ENCODE measurements at regions not wholly inside any gene's neighbourhood (a gene's known extent, or its start where the extent isn't known, plus 50 kb on each side); places are given as distances from the start of the nearest gene placed in this dataset.

DNA sequence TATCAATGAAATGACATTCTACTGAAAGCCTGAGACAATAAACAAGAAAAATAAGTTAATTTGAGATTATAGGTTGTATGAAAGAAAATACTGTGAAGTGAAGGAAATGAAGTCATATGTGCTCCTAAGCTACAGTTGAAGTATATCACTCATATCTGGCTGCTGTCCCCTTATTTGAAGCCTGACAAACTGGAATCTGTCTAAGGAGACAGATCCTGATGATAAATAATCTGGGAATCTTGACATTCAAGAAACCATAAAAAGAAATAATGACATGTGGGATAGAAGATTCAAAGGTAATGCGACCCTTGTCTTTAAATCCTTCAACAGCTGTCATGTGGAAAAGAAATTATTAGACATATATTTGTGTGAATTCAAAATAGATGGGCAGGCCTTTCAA is 424.5 kb upstream of the LMCD1 start:
- no peak for TF ChIP-seq CTCF (IDR thresholded peaks at IDR 0.05; ENCODE audit: borderline replicate concordance, extremely low read depth, insufficient read depth)
- H3K4me3 ChIP-seq (ENCODE audit: low read length in 3 of 3): no peak overlapping the region
- H3K4me1 ChIP-seq (ENCODE audit: control insufficient read depth in 2 of 3, insufficient read depth in 2 of 3, low read depth in 1 of 3, low read length in 3 of 3): no peaks in the 10 kb centered on the region
- H3K27ac ChIP-seq (ENCODE audit: low read depth in 2 of 2, low read length in 2 of 2): no peak overlapping the region
- H3K27me3 ChIP-seq (ENCODE audit: control insufficient read depth, insufficient read depth, low read length): no peaks in the 10 kb centered on the region
- no peak for FAIRE-seq
- no peaks in the 10 kb centered on the region for H3K36me3 ChIP-seq (ENCODE audit: control insufficient read depth in 2 of 3, insufficient read depth in 3 of 3, low read length in 3 of 3)
- no peaks in the 10 kb centered on the region for H3K9me3 ChIP-seq (ENCODE audit: control insufficient read depth in 2 of 3, insufficient read depth in 1 of 3, low read length in 3 of 3)
- H3K9ac ChIP-seq (ENCODE audit: low read length in 3 of 3): no peak overlapping the region
- intact Hi-C loops (cut with DNase I): no loop called here
- no peak for DNase-seq

- no peak for FAIRE-seq
Observed at GRCh38 chr3:8080464-8080863, 421.2 kb upstream of the LMCD1 start.

GRCh38 chr3:8085498-8085897 is 416.1 kb upstream of the LMCD1 start:
- Histone ChIP-seq H3K4me3 (ENCODE audit: low read length in 3 of 3) (no peak overlapping the region), H3K27ac (ENCODE audit: low read depth in 2 of 2, low read length in 2 of 2) (no peak overlapping the region), H3K9me3 (ENCODE audit: control insufficient read depth in 2 of 3, insufficient read depth in 1 of 3, low read length in 3 of 3) (no peaks in the 10 kb centered on the region), H3K4me1 (ENCODE audit: control insufficient read depth in 2 of 3, insufficient read depth in 2 of 3, low read depth in 1 of 3, low read length in 3 of 3) (no peaks in the 10 kb centered on the region), H3K36me3 (ENCODE audit: control insufficient read depth in 2 of 3, insufficient read depth in 3 of 3, low read length in 3 of 3) (no peaks in the 10 kb centered on the region), H3K27me3 (ENCODE audit: control insufficient read depth, insufficient read depth, low read length) (no peaks in the 10 kb centered on the region), H3K9ac (ENCODE audit: low read length in 3 of 3) (no peak overlapping the region)
- DNase-seq: no peak
- no peak for FAIRE-seq
- TF ChIP-seq CTCF (IDR thresholded peaks at IDR 0.05; ENCODE audit: borderline replicate concordance, extremely low read depth, insufficient read depth): no peak
- intact Hi-C loops (cut with DNase I): no loop called here

More at GRCh38 chr3:8080464-8080863, 421.2 kb upstream of the LMCD1 start:
- H3K27me3 ChIP-seq (ENCODE audit: control insufficient read depth, insufficient read depth, low read length): no peaks in the 10 kb centered on the region
- H3K9ac ChIP-seq (ENCODE audit: low read length in 3 of 3): no peak overlapping the region
- no peaks in the 10 kb centered on the region for H3K9me3 ChIP-seq (ENCODE audit: control insufficient read depth in 2 of 3, insufficient read depth in 1 of 3, low read length in 3 of 3)
- no peaks in the 10 kb centered on the region for H3K36me3 ChIP-seq (ENCODE audit: control insufficient read depth in 2 of 3, insufficient read depth in 3 of 3, low read length in 3 of 3)
- H3K4me3 ChIP-seq (ENCODE audit: low read length in 3 of 3): no peak overlapping the region
- no peak for DNase-seq
- TF ChIP-seq CTCF (IDR thresholded peaks at IDR 0.05; ENCODE audit: borderline replicate concordance, extremely low read depth, insufficient read depth): no peak
- no peak overlapping the region for H3K27ac ChIP-seq (ENCODE audit: low read depth in 2 of 2, low read length in 2 of 2)
- intact Hi-C loops (cut with DNase I): no loop called here
- H3K4me1 ChIP-seq (ENCODE audit: control insufficient read depth in 2 of 3, insufficient read depth in 2 of 3, low read depth in 1 of 3, low read length in 3 of 3): no peaks in the 10 kb centered on the region

DNA sequence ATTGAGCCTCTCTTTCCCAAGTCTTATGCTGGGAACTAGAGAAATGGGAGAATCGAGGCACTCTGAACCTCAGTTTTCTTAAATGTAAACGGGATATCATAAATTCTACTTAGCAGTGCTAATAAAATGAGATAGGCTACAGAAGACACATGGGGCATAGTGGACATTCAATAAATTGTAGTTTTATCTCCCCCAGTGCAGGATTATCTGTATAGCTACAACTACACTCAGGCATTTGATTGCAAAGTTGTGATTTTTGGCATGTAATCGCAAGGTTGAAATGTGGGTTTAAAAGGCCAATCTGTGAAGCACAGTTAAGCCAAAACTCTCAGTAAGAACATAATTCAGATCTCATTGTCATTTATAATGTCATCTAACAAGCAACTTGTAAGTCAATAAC is 413.7 kb upstream of the LMCD1 start:
- DNase-seq (peak in 2 of 5 donors; percentile 62 to 79), FAIRE-seq (no peak)
- no peak for TF ChIP-seq CTCF (IDR thresholded peaks at IDR 0.05; ENCODE audit: borderline replicate concordance, extremely low read depth, insufficient read depth)
- Histone ChIP-seq H3K9me3 (ENCODE audit: control insufficient read depth in 2 of 3, insufficient read depth in 1 of 3, low read length in 3 of 3) (no peaks in the 10 kb centered on the region), H3K4me1 (ENCODE audit: control insufficient read depth in 2 of 3, insufficient read depth in 2 of 3, low read depth in 1 of 3, low read length in 3 of 3) (no peaks in the 10 kb centered on the region), H3K36me3 (ENCODE audit: control insufficient read depth in 2 of 3, insufficient read depth in 3 of 3, low read length in 3 of 3) (no peaks in the 10 kb centered on the region), H3K9ac (ENCODE audit: low read length in 3 of 3) (no peak overlapping the region), H3K27ac (ENCODE audit: low read depth in 2 of 2, low read length in 2 of 2) (no peak overlapping the region), H3K4me3 (ENCODE audit: low read length in 3 of 3) (no peak overlapping the region), H3K27me3 (ENCODE audit: control insufficient read depth, insufficient read depth, low read length) (no peaks in the 10 kb centered on the region)
- intact Hi-C loops (cut with DNase I): no loop called here

All from kidney (tissue), 13 donors.